ENCODE measurements at regions not wholly inside any gene's neighbourhood (a gene's known extent, or its start where the extent isn't known, plus 50 kb on each side); places are given as distances from the start of the nearest gene placed in this dataset.

- no peaks in the 10 kb centered on the region for H3K9me3 ChIP-seq (replicated peaks in 1 of 2; ENCODE audit: control insufficient read depth in 1 of 2, insufficient read depth in 1 of 2, low read length in 2 of 2)
- Mint-ChIP-seq H3K4me1 (no peaks in the 10 kb centered on the region), H3K9me3 (peaks cover 0 to 2% (median 0%) of the 10 kb centered on the region in 7 donors), H3K27ac (no peak overlapping the region), H3K4me3 (no peak overlapping the region), H3K27me3 (ENCODE audit: low read depth in 3 of 3) (peaks cover 0 to 2% (median 2%) of the 10 kb centered on the region in 3 donors), H3K36me3 (no peaks in the 10 kb centered on the region)
- no peak overlapping the region for H2AFZ ChIP-seq (ENCODE audit: insufficient read depth, low read depth, low read length, poor library complexity, severe bottlenecking)
- H3K4me3 ChIP-seq (replicated peaks in 1 of 3; ENCODE audit: low read depth in 2 of 3, low read length in 3 of 3): no peak overlapping the region
- DNase-seq: no peak
- H3K4me1 ChIP-seq (ENCODE audit: control insufficient read depth in 1 of 2, insufficient read depth in 2 of 2, low read length in 2 of 2): no peaks in the 10 kb centered on the region
- no peaks in the 10 kb centered on the region for H3K79me2 ChIP-seq (ENCODE audit: insufficient read depth, low read length)
- H3K36me3 ChIP-seq (replicated peaks in 1 of 2; ENCODE audit: control insufficient read depth in 1 of 2, insufficient read depth in 2 of 2, low read length in 2 of 2): no peaks in the 10 kb centered on the region
- no peak overlapping the region for H3K27ac ChIP-seq (ENCODE audit: low read depth in 1 of 2, low read length in 2 of 2)
- H3K27me3 ChIP-seq (ENCODE audit: control insufficient read depth in 2 of 2, insufficient read depth in 2 of 2, low read length in 2 of 2): no peaks in the 10 kb centered on the region
- intact Hi-C loops (cut with micrococcal nuclease): no loop called here
- H4K20me1 ChIP-seq (ENCODE audit: insufficient read depth, low read length): no peaks in the 10 kb centered on the region
- no peak overlapping the region for H3K9ac ChIP-seq (ENCODE audit: insufficient read depth, low read length, poor library complexity, severe bottlenecking)
- TF ChIP-seq CTCF (IDR thresholded peaks at IDR 0.05): no peak
- H3K4me2 ChIP-seq (replicated peaks; ENCODE audit: extremely low read depth, low read length, poor library complexity, severe bottlenecking): no peak overlapping the region
Measured at GRCh38 chr4:116849620-116850019, 235.8 kb downstream of the TRAM1L1 start.

DNA sequence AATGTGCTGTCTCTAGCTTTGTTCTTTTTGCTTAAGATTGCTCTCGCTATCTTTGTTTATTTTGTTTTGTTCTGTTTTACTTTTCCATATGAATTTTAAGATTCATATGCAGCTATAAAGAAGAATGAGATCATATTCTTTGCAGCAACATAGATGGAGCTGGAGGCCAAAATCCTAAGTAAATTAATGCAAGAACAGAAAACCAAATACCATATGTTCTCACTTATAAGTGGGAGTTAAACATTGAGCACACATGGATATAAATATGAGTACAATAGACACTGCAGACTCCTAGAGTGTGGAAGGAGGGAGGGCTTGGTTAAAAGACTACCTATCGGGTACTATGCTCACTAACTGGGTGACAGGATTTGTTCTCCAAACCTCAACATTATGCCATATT, 237.8 kb downstream of the TRAM1L1 start:
- intact Hi-C loops (cut with micrococcal nuclease): no loop called here
- H3K4me1 Mint-ChIP-seq: no peaks in the 10 kb centered on the region
- TF ChIP-seq CTCF (IDR thresholded peaks at IDR 0.05): no peak
- H3K27me3 Mint-ChIP-seq (ENCODE audit: low read depth in 3 of 3): peaks cover 0 to 2% (median 2%) of the 10 kb centered on the region in 3 donors
- H3K4me3 Mint-ChIP-seq: no peak overlapping the region
- no peaks in the 10 kb centered on the region for H3K27me3 ChIP-seq (ENCODE audit: control insufficient read depth in 2 of 2, insufficient read depth in 2 of 2, low read length in 2 of 2)
- H3K9me3 Mint-ChIP-seq: peaks cover 0 to 2% (median 0%) of the 10 kb centered on the region in 7 donors
- H4K20me1 ChIP-seq (ENCODE audit: insufficient read depth, low read length): no peaks in the 10 kb centered on the region
- no CpG with 5 or more reads among the region's 2 CpGs for WGBS (ENCODE audit: insufficient coverage)
- no peak overlapping the region for H2AFZ ChIP-seq (ENCODE audit: insufficient read depth, low read depth, low read length, poor library complexity, severe bottlenecking)
- H3K27ac Mint-ChIP-seq: no peak overlapping the region
- no peaks in the 10 kb centered on the region for H3K4me1 ChIP-seq (ENCODE audit: control insufficient read depth in 1 of 2, insufficient read depth in 2 of 2, low read length in 2 of 2)
- no peak overlapping the region for H3K9ac ChIP-seq (ENCODE audit: insufficient read depth, low read length, poor library complexity, severe bottlenecking)
- DNase-seq: no peak
- no peak overlapping the region for H3K4me3 ChIP-seq (replicated peaks in 1 of 3; ENCODE audit: low read depth in 2 of 3, low read length in 3 of 3)
- no peaks in the 10 kb centered on the region for H3K79me2 ChIP-seq (ENCODE audit: insufficient read depth, low read length)
- H3K36me3 ChIP-seq (replicated peaks in 1 of 2; ENCODE audit: control insufficient read depth in 1 of 2, insufficient read depth in 2 of 2, low read length in 2 of 2): no peaks in the 10 kb centered on the region
- H3K4me2 ChIP-seq (replicated peaks; ENCODE audit: extremely low read depth, low read length, poor library complexity, severe bottlenecking): no peak overlapping the region
- no peaks in the 10 kb centered on the region for H3K36me3 Mint-ChIP-seq
- H3K9me3 ChIP-seq (replicated peaks in 1 of 2; ENCODE audit: control insufficient read depth in 1 of 2, insufficient read depth in 1 of 2, low read length in 2 of 2): no peaks in the 10 kb centered on the region
- H3K27ac ChIP-seq (ENCODE audit: low read depth in 1 of 2, low read length in 2 of 2): no peak overlapping the region

All from CD14-positive monocyte (primary cell).